Sigmoid colon (tissue), 6 donors: ENCODE measurements at regions not wholly inside any gene's neighbourhood (a gene's known extent, or its start where the extent isn't known, plus 50 kb on each side); places are given as distances from the start of the nearest gene placed in this dataset.
"Not testable (repeated sequence)": the region's sequence is repeated elsewhere in the genome, so short reads cannot be mapped to it uniquely, and the experiment has no call there.

Experiments
- DNase-seq: peaks from one replicate; pipeline ENCODE4 v3.0.0-alpha.2; 2019
- H3K27ac ChIP-seq, 4 donors: fragments of 200-600 bp; sonication (generic); one replicate each; pipeline ENCODE4 v1.5.1; 2016 to 2019; ENCODE audit warnings: mild to moderate bottlenecking in 1 of 4
- H3K27me3 ChIP-seq, 3 donors: fragments of 200-600 bp; sonication (generic); one replicate each; pipeline ENCODE4 v1.5.1; 2019; ENCODE audit warnings: mild to moderate bottlenecking in 1 of 3
- H3K36me3 ChIP-seq, 4 donors: fragments of 200-600 bp; sonication (generic); one replicate each; pipeline ENCODE4 v1.5.1; 2016 to 2019
- H3K4me1 ChIP-seq, 4 donors: fragments of 200-600 bp; sonication (generic); one replicate each; pipeline ENCODE4 v1.5.1; 2017 to 2019
- H3K4me3 ChIP-seq, 4 donors: fragments of 200-600 bp; sonication (generic); one replicate each; pipeline ENCODE4 v1.5.1; 2017 to 2019; ENCODE audit warnings: mild to moderate bottlenecking in 2 of 4, moderate library complexity in 1 of 4
- H3K9me3 ChIP-seq, 4 donors: fragments of 200-600 bp in 3 of 4; sonication (generic) in 3 of 4; one replicate each; pipeline versions ENCODE4 v1.5.1 to v1.6.1; 2013 to 2019
- WGBS, 2 donors: extraction: QIAGEN DNeasy Blood & Tissue Kit; methylation state at CpG; one replicate each; pipeline ENCODE4 v1.1.7; 2013; 5-methylcytosine and 5-hydroxymethylcytosine counted together
- intact Hi-C: fragments of 100-400 bp; cut with DNase I; formaldehyde crosslinking; loops from one replicate; pipeline ENCODE4 v1.15.1; 2023
- donor health status: healthy with polysubstance abuse.
- donor health status: healthy.

DNA sequence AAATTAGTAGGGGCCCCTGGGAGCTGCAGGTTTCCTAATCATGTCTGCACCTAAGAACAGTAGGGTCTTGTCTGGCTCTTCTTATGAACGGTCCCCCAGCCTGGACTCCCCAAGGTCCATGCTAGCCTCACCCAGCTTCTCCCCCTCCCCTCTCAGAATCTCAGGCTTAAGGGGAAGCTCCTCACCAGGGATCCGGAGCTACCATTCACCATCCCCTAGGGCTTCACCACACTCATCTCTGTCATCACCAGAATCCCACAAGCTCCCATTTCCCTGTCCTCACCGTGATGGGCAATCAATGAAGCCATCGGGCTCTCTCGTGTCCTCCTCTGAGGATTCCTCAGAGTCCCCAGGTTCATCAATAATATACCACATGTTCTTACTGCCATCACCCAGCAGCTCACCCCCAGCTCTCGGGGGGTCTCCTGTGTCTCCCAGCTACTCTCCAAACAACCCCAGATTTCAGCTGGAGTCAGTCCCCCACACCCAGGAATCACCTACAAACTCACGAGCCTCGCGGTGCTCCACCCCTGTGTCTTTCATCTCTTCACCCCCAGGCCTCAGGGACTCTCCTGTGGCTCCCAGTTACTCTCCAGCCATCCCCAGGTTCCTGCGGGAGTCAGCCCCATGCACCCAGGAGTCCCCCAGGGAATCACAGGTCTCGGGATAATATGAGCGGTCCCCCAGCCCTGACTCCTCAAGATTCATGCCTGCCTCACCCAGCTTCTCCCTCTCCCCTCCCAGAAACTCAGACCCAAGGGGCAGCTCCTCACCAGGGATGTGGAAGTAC is 335.6 kb downstream of the CWH43 start:
- H3K9me3 ChIP-seq, DNase-seq, intact Hi-C loops, H3K36me3 ChIP-seq, H3K27me3 ChIP-seq, H3K27ac ChIP-seq, H3K4me1 ChIP-seq, H3K4me3 ChIP-seq: not testable (repeated sequence)
- WGBS, 2 donors: 84 to 88% methylated on average over 12 of the region's 12 CpGs

- H3K4me3 ChIP-seq, intact Hi-C loops, H3K27ac ChIP-seq, H3K9me3 ChIP-seq, H3K36me3 ChIP-seq, H3K27me3 ChIP-seq, H3K4me1 ChIP-seq, DNase-seq: not testable (repeated sequence)
- WGBS, 2 donors: 78% methylated on average over 22 of the region's 22 CpGs
Measured at GRCh38 chr4:49322610-49323572, 336.8 kb downstream of the CWH43 start.

- H3K27ac ChIP-seq, intact Hi-C loops, H3K4me1 ChIP-seq, H3K27me3 ChIP-seq, DNase-seq, H3K4me3 ChIP-seq, H3K36me3 ChIP-seq, H3K9me3 ChIP-seq: not testable (repeated sequence)
- 82% methylated on average over 6 of the region's 10 CpGs for WGBS, 2 donors
Measured at GRCh38 chr4:49323573-49323940, 337.5 kb downstream of the CWH43 start.
